HUDEP-2 (cell line): ENCODE measurements at regions not wholly inside any gene's neighbourhood (a gene's known extent, or its start where the extent isn't known, plus 50 kb on each side); places are given as distances from the start of the nearest gene placed in this dataset.
"Not testable (repeated sequence)": the region's sequence is repeated elsewhere in the genome, so short reads cannot be mapped to it uniquely, and the experiment has no call there.

ENCODE experiments used
- DNase-seq, 76 experiments: peaks; one replicate each; lab custom pipeline; 2025; ENCODE audit not compliant: unreplicated experiment in 76 of 76; lab: John Stamatoyannopoulos, UW

- DNase-seq: no peak
These were observed 398.4 kb downstream of the DSC3 start for GRCh38 chr18:30644158-30644557.

- DNase-seq: no peak
These were observed 403.2 kb downstream of the DSC3 start for GRCh38 chr18:30639361-30639760.

GRCh38 chr18:30634249-30634648 lies 408.3 kb downstream of the DSC3 start:
- DNase-seq: no peak

GRCh38 chr18:30632071-30632698 lies 410.4 kb downstream of the DSC3 start:
- no peak for DNase-seq

GRCh38 chr18:30625961-30626360 lies 416.6 kb downstream of the DSC3 start:
- DNase-seq: no peak

GRCh38 chr18:30623401-30624065 lies 419.0 kb downstream of the DSC3 start:
- no peak for DNase-seq

- no peak for DNase-seq
These were observed 419.9 kb downstream of the DSC3 start for GRCh38 chr18:30622635-30623034.

- DNase-seq: no peak
These were observed 420.4 kb downstream of the DSC3 start for GRCh38 chr18:30622104-30622503.

- no peak for DNase-seq
These were observed 424.0 kb downstream of the DSC3 start for GRCh38 chr18:30618567-30618966.

- no peak for DNase-seq
These were observed 426.1 kb downstream of the DSC3 start for GRCh38 chr18:30616414-30616813.

GRCh38 chr18:30613467-30613801 lies 429.1 kb downstream of the DSC3 start:
- no peak for DNase-seq

- no peak for DNase-seq
These were observed 441.0 kb downstream of the DSC3 start for GRCh38 chr18:30601541-30601940.

GRCh38 chr18:30597202-30597601 lies 445.3 kb downstream of the DSC3 start:
- DNase-seq: no peak

GRCh38 chr18:30596635-30597034 lies 445.9 kb downstream of the DSC3 start:
- DNase-seq: no peak

GRCh38 chr18:30595942-30596341 lies 446.6 kb downstream of the DSC3 start:
- DNase-seq: no peak

GRCh38 chr18:30594911-30595310 lies 447.6 kb downstream of the DSC3 start:
- not testable (repeated sequence) for DNase-seq

GRCh38 chr18:30591462-30591861 lies 451.1 kb downstream of the DSC3 start:
- no peak for DNase-seq

- no peak for DNase-seq
These were observed 453.8 kb downstream of the DSC3 start for GRCh38 chr18:30588673-30589164.

- no peak for DNase-seq
These were observed 458.8 kb downstream of the DSC3 start for GRCh38 chr18:30583768-30584167.

- no peak for DNase-seq
These were observed 460.5 kb downstream of the DSC3 start for GRCh38 chr18:30582078-30582477.

- no peak for DNase-seq
These were observed 463.8 kb downstream of the DSC3 start for GRCh38 chr18:30578707-30579106.

- no peak for DNase-seq
These were observed 470.3 kb downstream of the DSC3 start for GRCh38 chr18:30572214-30572613.

- no peak for DNase-seq
These were observed 474.2 kb downstream of the DSC3 start for GRCh38 chr18:30568333-30568732.
